IPS-15b (cell line): ENCODE measurements at regions not wholly inside any gene's neighbourhood (a gene's known extent, or its start where the extent isn't known, plus 50 kb on each side); places are given as distances from the start of the nearest gene placed in this dataset.

ENCODE experiments used
- H3K27me3 ChIP-seq: one replicate; pipeline ENCODE4 v1.6.1; 2013; ENCODE audit warnings: low read length; ENCODE audit not compliant: control insufficient read depth, insufficient read depth
- H3K36me3 ChIP-seq: one replicate; pipeline ENCODE4 v1.6.1; 2013; ENCODE audit warnings: low read length; ENCODE audit not compliant: control insufficient read depth, insufficient read depth
- H3K4me1 ChIP-seq: one replicate; pipeline ENCODE4 v1.6.1; 2013; ENCODE audit warnings: mild to moderate bottlenecking, low read length; ENCODE audit not compliant: control insufficient read depth, insufficient read depth
- H3K4me3 ChIP-seq: one replicate; pipeline ENCODE4 v1.5.1; 2013; ENCODE audit warnings: low read depth, low read length
- H3K9ac ChIP-seq: one replicate; pipeline ENCODE4 v1.6.1; 2013; ENCODE audit warnings: low read depth, mild to moderate bottlenecking, low read length
- H3K9me3 ChIP-seq: one replicate; pipeline ENCODE4 v1.6.1; 2013; ENCODE audit warnings: mild to moderate bottlenecking, low read length; ENCODE audit not compliant: control insufficient read depth, insufficient read depth

DNA sequence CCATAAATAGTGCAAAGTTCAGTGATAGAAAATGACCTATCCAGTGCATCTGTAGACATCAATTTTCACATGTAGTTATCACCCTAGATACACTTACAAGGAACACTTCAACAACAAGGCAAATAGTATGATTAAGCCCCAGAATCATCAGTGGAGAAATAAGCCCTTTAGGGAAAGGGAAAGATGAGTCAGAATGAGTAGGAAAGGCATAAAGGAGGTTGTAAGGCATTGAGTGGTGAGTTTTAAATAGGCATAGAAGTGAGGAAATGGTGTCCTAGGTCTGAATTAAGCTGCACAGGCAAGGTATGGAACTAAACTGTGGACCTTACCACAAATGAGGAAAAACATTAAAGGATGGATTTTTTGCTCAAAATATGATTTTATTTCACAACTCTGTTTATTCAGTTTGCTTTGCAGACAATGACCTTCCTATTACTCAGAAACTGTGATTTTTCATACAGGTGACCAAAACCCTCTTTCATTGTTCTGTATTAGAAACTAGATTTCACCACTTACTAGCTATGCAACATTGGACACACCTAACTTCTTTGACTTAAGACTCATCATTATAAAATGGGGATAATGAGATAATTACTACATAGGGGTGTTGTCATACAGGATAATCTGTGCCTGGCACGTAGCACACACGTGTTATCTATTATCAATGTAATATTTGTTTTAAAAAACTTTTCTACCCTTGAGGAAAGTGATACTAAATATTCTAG lies 57.0 kb upstream of the MAP9 start:
- Histone ChIP-seq H3K27me3 (peaks cover 78% of the 10 kb centered on the region), H3K9ac (no peak overlapping the region), H3K36me3 (no peaks in the 10 kb centered on the region)

DNA sequence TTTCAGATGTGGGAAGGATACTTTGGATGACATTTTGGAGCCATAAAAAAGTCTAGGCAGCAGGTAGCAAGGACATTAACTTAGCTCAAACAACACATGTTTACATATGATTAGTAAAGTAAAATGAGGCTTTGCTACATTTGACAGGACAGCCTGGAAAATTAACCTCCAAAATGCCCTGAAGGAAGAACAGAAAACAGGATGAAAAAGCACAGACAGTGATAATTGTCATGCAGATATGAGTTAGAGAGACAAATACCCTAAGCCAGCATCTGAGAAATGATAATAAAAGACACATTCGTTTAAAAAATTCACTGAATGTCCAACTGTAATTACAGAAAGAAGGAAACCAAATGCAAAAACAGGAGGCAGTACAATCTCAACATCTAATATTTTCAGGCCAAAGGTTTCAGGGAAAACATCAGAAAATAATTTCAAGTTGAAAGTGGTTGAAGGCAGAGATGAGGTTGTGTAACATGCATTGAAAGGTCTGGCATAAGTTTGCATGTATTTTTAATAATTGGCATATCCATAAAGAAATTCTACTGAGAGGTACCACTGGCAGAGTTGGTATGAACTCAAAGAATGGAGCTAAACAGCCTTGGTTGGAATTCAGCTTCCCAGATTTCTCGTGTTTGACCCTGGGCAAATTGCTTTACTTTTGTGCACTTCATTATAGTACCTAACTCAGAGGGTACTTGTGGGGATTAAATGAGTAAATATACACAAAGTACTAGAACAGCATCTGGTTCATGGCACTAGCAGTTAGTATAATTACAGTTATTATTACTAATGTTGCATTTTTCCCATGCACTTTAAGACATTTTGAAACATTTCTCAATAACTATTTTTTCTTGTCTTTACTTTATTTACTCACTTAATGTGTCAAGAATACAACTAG lies 54.4 kb upstream of the MAP9 start:
- no peaks in the 10 kb centered on the region for H3K4me1 ChIP-seq
- H3K27me3 ChIP-seq = peaks cover 94% of the 10 kb centered on the region
- no peak overlapping the region for H3K4me3 ChIP-seq
- H3K36me3 ChIP-seq = no peaks in the 10 kb centered on the region
- H3K9ac ChIP-seq = no peak overlapping the region
- no peaks in the 10 kb centered on the region for H3K9me3 ChIP-seq

More for the DNA sequence above, 57.0 kb upstream of the MAP9 start:
- H3K9me3 ChIP-seq = no peaks in the 10 kb centered on the region
- H3K4me3 ChIP-seq = no peak overlapping the region
- no peaks in the 10 kb centered on the region for H3K4me1 ChIP-seq

DNA sequence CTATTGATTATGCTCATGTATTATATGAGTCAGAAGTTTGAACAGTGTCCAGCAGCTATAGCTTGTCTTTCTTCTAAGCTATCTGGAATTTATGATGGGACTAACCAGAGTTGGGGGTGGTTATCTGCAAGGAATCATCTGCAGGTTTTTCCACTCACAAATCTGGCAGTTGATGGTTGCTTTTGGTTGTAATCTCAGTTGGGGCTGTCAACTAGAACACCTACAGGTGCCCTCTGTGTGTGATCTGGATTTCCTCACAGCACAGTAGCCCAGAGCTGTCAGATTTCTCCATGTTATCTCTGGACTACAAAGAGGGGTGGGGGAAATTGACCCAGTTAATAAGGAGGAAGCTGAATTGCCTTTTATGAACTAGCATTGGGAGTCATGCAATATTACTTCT lies 51.4 kb upstream of the MAP9 start:
- Histone ChIP-seq H3K36me3 (no peaks in the 10 kb centered on the region), H3K27me3 (peaks cover 95% of the 10 kb centered on the region), H3K4me1 (no peaks in the 10 kb centered on the region), H3K9ac (no peak overlapping the region), H3K4me3 (no peak overlapping the region), H3K9me3 (no peaks in the 10 kb centered on the region)

DNA sequence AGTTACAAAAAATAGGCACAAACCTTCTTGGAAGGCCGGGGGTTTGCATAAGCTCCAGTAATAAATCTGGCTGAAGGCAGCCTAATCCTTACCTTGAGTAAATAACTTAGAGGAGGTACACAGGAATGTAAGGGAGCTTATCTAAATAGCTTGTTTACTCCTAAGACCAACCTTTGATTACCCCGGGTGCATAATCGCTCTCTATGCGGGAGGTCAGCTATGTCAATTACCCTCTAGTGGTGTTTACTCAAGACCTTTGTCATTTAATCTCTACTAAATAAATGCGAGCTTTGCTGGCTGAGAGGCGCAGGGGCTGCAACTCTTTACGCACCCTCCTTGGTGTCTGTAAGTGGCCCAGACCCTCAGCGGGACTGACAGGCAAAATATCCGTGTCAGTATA lies 50.2 kb upstream of the MAP9 start:
- Histone ChIP-seq H3K9ac (no peak overlapping the region), H3K9me3 (no peaks in the 10 kb centered on the region), H3K36me3 (no peaks in the 10 kb centered on the region), H3K27me3 (peaks cover 95% of the 10 kb centered on the region), H3K4me1 (no peaks in the 10 kb centered on the region), H3K4me3 (no peak overlapping the region)
